CD14-positive monocyte (primary cell): ENCODE measurements at regions not wholly inside any gene's neighbourhood (a gene's known extent, or its start where the extent isn't known, plus 50 kb on each side); places are given as distances from the start of the nearest gene placed in this dataset.
"Not testable (repeated sequence)": the region's sequence is repeated elsewhere in the genome, so short reads cannot be mapped to it uniquely, and the experiment has no call there.

ENCODE experiments used
- DNase-seq, 3 donors: peaks; one replicate each; pipeline ENCODE4 v3.0.0-alpha.2; 2011 to 2022
- H2AFZ ChIP-seq: 2 replicates; pipeline ENCODE4 v1.6.0; 2012; ENCODE audit warnings: mild to moderate bottlenecking, low read depth, low read length, inconsistent platforms; ENCODE audit not compliant: insufficient read depth, poor library complexity, severe bottlenecking
- H3K27ac ChIP-seq, 2 donors: 1 replicate in 1 of 2; 2 replicates in 1 of 2; pipeline ENCODE4 v1.5.1; 2012 to 2013; ENCODE audit warnings: low read length in 2 of 2, control low read depth in 1 of 2, inconsistent platforms in 1 of 2, low read depth in 1 of 2, mild to moderate bottlenecking in 1 of 2
- H3K27me3 ChIP-seq, 2 donors: one replicate each; pipeline versions ENCODE4 v1.6.0 to v1.6.1; 2011 to 2013; ENCODE audit warnings: low read length in 2 of 2; ENCODE audit not compliant: control insufficient read depth in 2 of 2, insufficient read depth in 2 of 2
- H3K36me3 ChIP-seq, 2 donors: replicated peaks in 1 of 2; 1 replicate in 1 of 2; 2 replicates in 1 of 2; pipeline versions ENCODE4 v1.5.1 to v1.6.1; 2012 to 2013; ENCODE audit warnings: low read length in 2 of 2, control low read depth in 1 of 2, inconsistent platforms in 1 of 2, mild to moderate bottlenecking in 1 of 2; ENCODE audit not compliant: insufficient read depth in 2 of 2, control insufficient read depth in 1 of 2
- H3K4me1 ChIP-seq, 2 donors: 1 replicate in 1 of 2; 2 replicates in 1 of 2; pipeline versions ENCODE4 v1.5.1 to v1.6.1; 2012 to 2013; ENCODE audit warnings: low read length in 2 of 2, control low read depth in 1 of 2, inconsistent platforms in 1 of 2, mild to moderate bottlenecking in 1 of 2, moderate library complexity in 1 of 2; ENCODE audit not compliant: insufficient read depth in 2 of 2, control insufficient read depth in 1 of 2
- H3K4me2 ChIP-seq: replicated peaks from 2 replicates; pipeline ENCODE3; 2012; ENCODE audit warnings: low read length, moderate library complexity, mild to moderate bottlenecking; ENCODE audit not compliant: poor library complexity, severe bottlenecking; ENCODE audit errors: extremely low read depth
- H3K4me3 ChIP-seq, 3 experiments: fragments of 200-600 bp in 1 of 3; sonication (generic) in 1 of 3; replicated peaks in 1 of 3; 1 replicate in 2 of 3; 2 replicates in 1 of 3; pipeline ENCODE4 v1.5.1; 2011 to 2013; ENCODE audit warnings: low read length in 3 of 3, mild to moderate bottlenecking in 3 of 3, control low read depth in 2 of 3, low read depth in 2 of 3, inconsistent platforms in 1 of 3, moderate library complexity in 1 of 3
- H3K79me2 ChIP-seq: 2 replicates; pipeline ENCODE4 v1.6.0; 2012; ENCODE audit warnings: mild to moderate bottlenecking, control low read depth, inconsistent platforms, low read length, moderate library complexity; ENCODE audit not compliant: insufficient read depth
- H3K9ac ChIP-seq: 2 replicates; pipeline ENCODE4 v1.6.0; 2017; ENCODE audit warnings: low read length, mild to moderate bottlenecking; ENCODE audit not compliant: insufficient read depth, poor library complexity, severe bottlenecking
- H3K9me3 ChIP-seq, 2 donors: replicated peaks in 1 of 2; 1 replicate in 1 of 2; 2 replicates in 1 of 2; pipeline versions ENCODE4 v1.5.1 to v1.6.1; 2012 to 2013; ENCODE audit warnings: low read length in 2 of 2, control low read depth in 1 of 2; ENCODE audit not compliant: control insufficient read depth in 1 of 2, insufficient read depth in 1 of 2
- H4K20me1 ChIP-seq: 2 replicates; pipeline ENCODE4 v1.6.0; 2012; ENCODE audit warnings: mild to moderate bottlenecking, low read length, control low read depth, moderate library complexity; ENCODE audit not compliant: insufficient read depth
- H3K27ac Mint-ChIP-seq, 7 donors: one replicate each; pipeline ENCODE4 v1.8.0; 2020; ENCODE audit warnings: mild to moderate bottlenecking in 7 of 7, mixed read lengths in 7 of 7, moderate library complexity in 6 of 7, inconsistent platforms in 2 of 7
- H3K27me3 Mint-ChIP-seq, 3 donors: one replicate each; pipeline ENCODE4 v1.8.0; 2021 to 2022; ENCODE audit warnings: low read depth in 3 of 3, mild to moderate bottlenecking in 3 of 3, mixed read lengths in 3 of 3, moderate library complexity in 3 of 3, inconsistent platforms in 1 of 3
- H3K36me3 Mint-ChIP-seq, 2 donors: one replicate each; pipeline ENCODE4 v1.8.0; 2020; ENCODE audit warnings: mixed read lengths in 2 of 2, inconsistent platforms in 1 of 2, mild to moderate bottlenecking in 1 of 2
- H3K4me1 Mint-ChIP-seq: one replicate; pipeline ENCODE4 v1.8.0; 2020; ENCODE audit warnings: mild to moderate bottlenecking, mixed read lengths
- H3K4me3 Mint-ChIP-seq, 2 donors: one replicate each; pipeline ENCODE4 v1.8.0; 2020; ENCODE audit warnings: mild to moderate bottlenecking in 2 of 2, mixed read lengths in 2 of 2, moderate library complexity in 1 of 2
- H3K9me3 Mint-ChIP-seq, 7 donors: one replicate each; pipeline ENCODE4 v1.8.0; 2020 to 2022; ENCODE audit warnings: mixed read lengths in 7 of 7, mild to moderate bottlenecking in 6 of 7, moderate library complexity in 6 of 7, inconsistent platforms in 2 of 7
- WGBS: methylation state at CpG from one replicate; pipeline ENCODE4 v1.1.5; 2013; ENCODE audit warnings: missing lambda C conversion rate; ENCODE audit not compliant: insufficient coverage; 5-methylcytosine and 5-hydroxymethylcytosine counted together
- intact Hi-C, 2 donors: fragments of 100-400 bp; cut with micrococcal nuclease; formaldehyde crosslinking; loops; one replicate each; pipeline versions ENCODE4 v1.15.0 to v1.15.1; 2023

DNA sequence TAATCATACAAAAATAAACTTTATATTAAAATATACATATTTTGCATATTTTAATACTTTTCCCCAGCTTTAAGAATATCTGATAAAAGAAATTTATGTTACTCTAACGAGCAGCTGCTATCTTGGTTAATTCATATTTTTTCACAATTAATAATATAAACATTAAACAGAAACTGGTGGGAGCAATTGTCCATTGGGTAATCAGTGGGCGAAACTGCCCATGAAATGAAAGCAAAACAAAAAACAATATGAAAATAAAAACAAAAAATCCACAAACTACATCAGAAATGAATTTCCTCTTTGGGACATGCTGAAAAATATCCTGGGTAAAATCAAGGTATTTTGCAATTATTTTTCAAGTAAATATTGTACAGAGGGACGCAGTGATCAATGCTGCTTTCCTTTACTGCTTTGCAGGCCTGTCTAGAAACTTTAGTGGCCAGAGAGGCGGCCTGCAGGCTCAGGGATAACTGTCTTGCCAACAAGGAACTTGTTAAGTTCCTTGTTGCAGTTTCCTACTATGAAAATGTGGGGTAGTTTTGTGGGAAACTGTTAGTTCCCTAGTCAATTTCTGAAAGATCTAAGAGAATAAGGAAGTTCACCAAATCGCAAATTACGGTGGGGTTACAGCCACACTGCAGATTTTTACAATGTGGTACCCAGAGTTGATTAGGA, 309.0 kb upstream of the PLGLB2 start:
- H3K4me3 Mint-ChIP-seq, H3K4me2 ChIP-seq, H4K20me1 ChIP-seq, H2AFZ ChIP-seq, H3K36me3 Mint-ChIP-seq, H3K9me3 Mint-ChIP-seq, H3K27me3 Mint-ChIP-seq, H3K9ac ChIP-seq, H3K79me2 ChIP-seq, intact Hi-C loops, H3K36me3 ChIP-seq, H3K9me3 ChIP-seq, H3K27me3 ChIP-seq: not testable (repeated sequence)
- peak overlapping the region; percentile 45 to 92 (median 87) for H3K27ac Mint-ChIP-seq
- H3K4me1 Mint-ChIP-seq = peaks cover 20% of the 10 kb centered on the region
- WGBS = no CpG with 5 or more reads among the region's 6 CpGs
- DNase-seq = peak in 2 of 3 donors; percentile 17 to 22
- Histone ChIP-seq H3K4me3 (peak overlapping the region in 1 of 3 experiments; percentile 36), H3K4me1 (peaks cover 12 to 21% of the 10 kb centered on the region in 2 donors), H3K27ac (peak overlapping the region; percentile 38 to 64)

DNA sequence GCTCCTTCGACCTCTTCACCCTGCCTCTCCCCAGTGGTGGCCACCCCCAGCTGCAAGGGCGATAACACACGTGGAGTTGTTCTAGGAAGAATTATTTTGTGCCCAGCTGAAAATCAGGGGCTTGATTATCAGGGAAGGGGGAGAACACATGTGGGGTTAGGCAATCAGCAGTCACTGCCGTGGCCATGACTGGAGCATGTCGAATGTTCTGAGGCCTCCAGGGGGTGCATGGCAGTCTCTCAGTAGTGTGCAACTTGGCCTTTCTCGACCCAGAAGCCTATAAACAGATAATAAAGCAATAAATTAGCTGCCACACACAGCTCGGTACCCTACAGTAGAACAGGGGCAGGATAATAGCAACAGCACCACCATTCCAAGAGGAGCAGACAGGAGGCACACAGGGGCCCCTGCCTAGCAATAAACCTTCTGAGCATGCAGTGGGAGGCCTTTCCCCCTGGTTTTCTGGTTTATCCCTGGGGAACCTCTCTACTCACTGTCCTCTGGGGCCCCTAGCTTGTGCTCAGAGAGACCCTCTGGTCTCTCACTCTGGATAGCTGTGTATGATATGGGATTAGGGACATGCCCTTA, 308.2 kb upstream of the PLGLB2 start:
- H3K27me3 ChIP-seq, H3K4me3 Mint-ChIP-seq, H3K9me3 ChIP-seq, H3K9ac ChIP-seq, H2AFZ ChIP-seq, intact Hi-C loops, H3K9me3 Mint-ChIP-seq, H3K4me2 ChIP-seq, DNase-seq, H4K20me1 ChIP-seq, H3K36me3 Mint-ChIP-seq, H3K36me3 ChIP-seq, H3K79me2 ChIP-seq, H3K27me3 Mint-ChIP-seq: not testable (repeated sequence)
- Mint-ChIP-seq H3K27ac (peak overlapping the region; percentile 45 to 92 (median 87)), H3K4me1 (peaks cover 20% of the 10 kb centered on the region)
- H3K4me1 ChIP-seq = peaks cover 12 to 21% of the 10 kb centered on the region in 2 donors
- peak overlapping the region in 1 of 3 experiments; percentile 5 for H3K4me3 ChIP-seq
- 40% methylated on average over 3 of the region's 7 CpGs for WGBS
- peak overlapping the region; percentile 38 to 64 for H3K27ac ChIP-seq

- H3K79me2 ChIP-seq, H3K4me2 ChIP-seq, H2AFZ ChIP-seq, H3K27me3 ChIP-seq, H3K27ac ChIP-seq, H3K36me3 ChIP-seq, H3K9me3 Mint-ChIP-seq, DNase-seq, H3K4me3 ChIP-seq, H3K9me3 ChIP-seq, intact Hi-C loops, H3K4me3 Mint-ChIP-seq, H4K20me1 ChIP-seq, H3K27ac Mint-ChIP-seq, H3K9ac ChIP-seq, H3K27me3 Mint-ChIP-seq, H3K36me3 Mint-ChIP-seq: not testable (repeated sequence)
- peaks cover 20% of the 10 kb centered on the region for H3K4me1 Mint-ChIP-seq
- H3K4me1 ChIP-seq = peaks cover 11 to 18% of the 10 kb centered on the region in 2 donors
- WGBS = 60% methylated on average over 1 of the region's 2 CpGs
Measured at GRCh38 chr2:87440650-87441049, 307.2 kb upstream of the PLGLB2 start.

DNA sequence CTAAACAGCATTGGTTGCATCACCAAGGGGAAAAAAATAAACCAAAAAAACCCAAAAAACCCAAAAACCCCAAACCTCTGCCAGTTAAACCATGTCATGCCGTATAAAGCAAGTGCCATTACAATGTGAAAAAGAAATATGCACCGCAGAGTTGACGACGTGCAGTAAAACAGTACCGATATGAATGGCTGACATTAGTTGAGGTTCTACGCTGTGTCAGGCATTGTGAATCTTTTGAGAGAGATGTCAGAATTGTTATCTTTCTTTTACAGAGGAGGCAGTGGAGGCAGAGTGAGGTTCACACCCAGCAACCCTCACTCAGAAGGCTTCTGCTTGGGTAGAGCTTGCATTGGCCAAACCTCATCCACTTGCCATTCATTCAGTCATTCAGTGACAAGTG, 306.5 kb upstream of the PLGLB2 start:
- H2AFZ ChIP-seq, H3K4me3 ChIP-seq, DNase-seq, H3K9me3 Mint-ChIP-seq, H3K79me2 ChIP-seq, H3K27ac ChIP-seq, H3K27me3 ChIP-seq, H3K9ac ChIP-seq, H3K9me3 ChIP-seq, H3K27ac Mint-ChIP-seq, H3K4me2 ChIP-seq, intact Hi-C loops, H3K4me3 Mint-ChIP-seq, H4K20me1 ChIP-seq, H3K27me3 Mint-ChIP-seq, H3K36me3 ChIP-seq, H3K36me3 Mint-ChIP-seq: not testable (repeated sequence)
- 100% methylated on average over 5 of the region's 6 CpGs for WGBS
- peaks cover 19% of the 10 kb centered on the region for H3K4me1 Mint-ChIP-seq
- peaks cover 9 to 14% of the 10 kb centered on the region in 2 donors for H3K4me1 ChIP-seq
